Parathyroid adenoma (tissue), 2 donors: ENCODE measurements at regions not wholly inside any gene's neighbourhood (a gene's known extent, or its start where the extent isn't known, plus 50 kb on each side); places are given as distances from the start of the nearest gene placed in this dataset.

Source experiments
- H2AFZ ChIP-seq: fragments of 300-600 bp; sonication (generic); one replicate; pipeline ENCODE4 v1.7.0; 2017; ENCODE audit warnings: antibody characterized with exemption, mild to moderate bottlenecking
- H3K27ac ChIP-seq: fragments of 300-600 bp; sonication (generic); one replicate; pipeline ENCODE4 v1.7.0; 2017
- H3K27me3 ChIP-seq: fragments of 300-600 bp; sonication (generic); one replicate; pipeline ENCODE4 v1.7.0; 2017; ENCODE audit warnings: low read length; ENCODE audit not compliant: control insufficient read depth, insufficient read depth
- H3K36me3 ChIP-seq: fragments of 300-600 bp; sonication (generic); one replicate; pipeline ENCODE4 v1.7.0; 2017; ENCODE audit warnings: low read length; ENCODE audit not compliant: control insufficient read depth, insufficient read depth
- H3K4me1 ChIP-seq: fragments of 300-600 bp; sonication (generic); one replicate; pipeline ENCODE4 v1.7.0; 2017; ENCODE audit warnings: control low read depth
- H3K4me2 ChIP-seq: fragments of 300-600 bp; sonication (generic); one replicate; pipeline ENCODE4 v1.7.0; 2017; ENCODE audit warnings: low read length
- H3K4me3 ChIP-seq: fragments of 300-600 bp; sonication (generic); one replicate; pipeline ENCODE4 v1.7.0; 2017; ENCODE audit warnings: low read depth, low read length
- H3K79me2 ChIP-seq: fragments of 300-600 bp; sonication (generic); one replicate; pipeline ENCODE4 v1.7.0; 2017; ENCODE audit warnings: control low read depth
- H3K9ac ChIP-seq: fragments of 300-600 bp; sonication (generic); one replicate; pipeline ENCODE4 v1.7.0; 2017; ENCODE audit warnings: mild to moderate bottlenecking
- H3K9me3 ChIP-seq: fragments of 300-600 bp; sonication (generic); one replicate; pipeline ENCODE4 v1.7.0; 2017; ENCODE audit warnings: low read length; ENCODE audit not compliant: control insufficient read depth
- TF ChIP-seq, protein P1 (sequence below): fragments of 300-600 bp; sonication (generic); IDR thresholded peaks from one replicate; pipeline ENCODE4 v1.7.0; 2017; ENCODE audit warnings: antibody characterized with exemption, mild to moderate bottlenecking
- donor health status: primary hyperparathyroidism.

DNA sequence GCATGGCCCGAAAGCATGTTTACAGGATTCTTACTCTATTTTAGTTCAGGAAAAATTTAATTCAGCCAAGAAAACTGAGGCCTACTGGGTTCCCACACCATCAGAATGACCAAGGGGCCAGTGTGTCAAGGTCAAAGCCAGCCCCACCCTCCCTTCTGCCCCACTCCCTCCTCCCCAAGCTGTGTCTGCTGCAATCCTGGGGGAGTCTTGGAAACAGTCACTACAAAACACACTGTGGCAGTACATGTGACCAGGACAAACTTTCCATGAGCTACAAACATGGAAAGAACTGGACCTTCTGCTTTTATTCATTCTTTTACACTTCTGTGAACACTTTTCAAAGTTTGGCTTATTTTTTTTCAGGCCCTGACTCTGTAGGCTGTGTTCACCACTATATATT, 1228.8 kb upstream of the TMEM132C start:
- Histone ChIP-seq H3K79me2 (no peaks in the 10 kb centered on the region), H3K4me1 (no peaks in the 10 kb centered on the region), H3K36me3 (no peaks in the 10 kb centered on the region), H3K4me3 (no peak overlapping the region), H3K9me3 (no peaks in the 10 kb centered on the region), H3K4me2 (no peak overlapping the region), H2AFZ (no peak overlapping the region), H3K27me3 (no peaks in the 10 kb centered on the region), H3K9ac (no peak overlapping the region), H3K27ac (no peak overlapping the region)
- TF ChIP-seq, protein P1, sequence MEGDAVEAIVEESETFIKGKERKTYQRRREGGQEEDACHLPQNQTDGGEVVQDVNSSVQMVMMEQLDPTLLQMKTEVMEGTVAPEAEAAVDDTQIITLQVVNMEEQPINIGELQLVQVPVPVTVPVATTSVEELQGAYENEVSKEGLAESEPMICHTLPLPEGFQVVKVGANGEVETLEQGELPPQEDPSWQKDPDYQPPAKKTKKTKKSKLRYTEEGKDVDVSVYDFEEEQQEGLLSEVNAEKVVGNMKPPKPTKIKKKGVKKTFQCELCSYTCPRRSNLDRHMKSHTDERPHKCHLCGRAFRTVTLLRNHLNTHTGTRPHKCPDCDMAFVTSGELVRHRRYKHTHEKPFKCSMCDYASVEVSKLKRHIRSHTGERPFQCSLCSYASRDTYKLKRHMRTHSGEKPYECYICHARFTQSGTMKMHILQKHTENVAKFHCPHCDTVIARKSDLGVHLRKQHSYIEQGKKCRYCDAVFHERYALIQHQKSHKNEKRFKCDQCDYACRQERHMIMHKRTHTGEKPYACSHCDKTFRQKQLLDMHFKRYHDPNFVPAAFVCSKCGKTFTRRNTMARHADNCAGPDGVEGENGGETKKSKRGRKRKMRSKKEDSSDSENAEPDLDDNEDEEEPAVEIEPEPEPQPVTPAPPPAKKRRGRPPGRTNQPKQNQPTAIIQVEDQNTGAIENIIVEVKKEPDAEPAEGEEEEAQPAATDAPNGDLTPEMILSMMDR = no peak

DNA sequence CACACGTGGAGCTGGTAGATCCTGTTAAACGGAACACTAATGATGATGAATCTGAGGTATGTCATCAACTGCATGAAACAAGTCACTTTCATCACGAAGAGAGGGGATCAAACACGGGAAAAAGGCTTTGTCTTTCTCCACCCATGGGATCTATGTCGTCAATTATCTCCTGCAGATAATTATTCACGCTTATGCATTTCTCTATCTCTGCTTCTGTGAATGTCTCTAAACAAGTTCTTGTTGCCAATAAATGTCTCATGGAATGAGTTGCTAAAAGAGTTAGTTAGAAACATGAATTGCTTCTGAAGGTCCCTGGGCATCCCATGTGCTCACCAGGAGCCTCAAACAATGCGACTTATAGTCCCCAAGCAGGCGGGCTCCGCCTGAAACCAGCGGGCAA, 1228.2 kb upstream of the TMEM132C start:
- H3K4me3 ChIP-seq = no peak overlapping the region
- no peaks in the 10 kb centered on the region for H3K36me3 ChIP-seq
- no peaks in the 10 kb centered on the region for H3K4me1 ChIP-seq
- H3K79me2 ChIP-seq = no peaks in the 10 kb centered on the region
- no peak overlapping the region for H3K27ac ChIP-seq
- H2AFZ ChIP-seq = no peak overlapping the region
- H3K9me3 ChIP-seq = no peaks in the 10 kb centered on the region
- H3K27me3 ChIP-seq = no peaks in the 10 kb centered on the region
- TF ChIP-seq, protein P1 = no peak
- H3K9ac ChIP-seq = no peak overlapping the region
- no peak overlapping the region for H3K4me2 ChIP-seq

DNA sequence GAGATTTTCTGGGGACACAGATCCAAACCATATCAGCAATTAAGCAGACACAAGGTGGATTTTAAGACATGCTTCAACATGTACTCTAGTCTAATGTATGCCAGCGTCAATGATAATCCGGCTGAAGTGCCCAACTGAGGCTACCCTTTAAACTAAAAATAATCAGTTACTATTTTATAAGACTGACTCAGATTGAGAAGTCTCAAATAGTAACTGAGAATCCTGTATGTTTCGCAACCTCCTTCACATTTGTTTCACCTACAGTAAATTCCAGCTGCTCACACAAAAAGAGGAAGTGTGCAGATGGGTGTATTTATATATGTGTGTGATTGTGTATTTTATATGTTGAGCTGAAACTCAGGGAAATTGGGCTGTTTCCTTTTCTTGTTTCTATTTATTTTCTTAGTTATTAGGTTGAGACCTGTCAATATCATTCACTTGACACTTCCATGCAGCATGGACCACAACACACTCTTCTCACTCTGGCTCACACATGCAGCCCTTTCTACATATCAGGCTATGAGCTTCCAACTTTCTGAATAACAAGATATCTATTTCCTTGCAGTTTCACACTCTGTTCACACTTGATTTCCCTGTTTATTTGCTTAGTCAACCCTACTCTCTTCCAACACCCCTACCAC, 1224.9 kb upstream of the TMEM132C start:
- no peak overlapping the region for H3K4me2 ChIP-seq
- H3K27me3 ChIP-seq = no peaks in the 10 kb centered on the region
- H3K79me2 ChIP-seq = no peaks in the 10 kb centered on the region
- TF ChIP-seq, protein P1 = no peak
- H2AFZ ChIP-seq = no peak overlapping the region
- no peaks in the 10 kb centered on the region for H3K4me1 ChIP-seq
- H3K9me3 ChIP-seq = no peaks in the 10 kb centered on the region
- H3K9ac ChIP-seq = no peak overlapping the region
- H3K36me3 ChIP-seq = no peaks in the 10 kb centered on the region
- H3K27ac ChIP-seq = no peak overlapping the region
- H3K4me3 ChIP-seq = no peak overlapping the region

DNA sequence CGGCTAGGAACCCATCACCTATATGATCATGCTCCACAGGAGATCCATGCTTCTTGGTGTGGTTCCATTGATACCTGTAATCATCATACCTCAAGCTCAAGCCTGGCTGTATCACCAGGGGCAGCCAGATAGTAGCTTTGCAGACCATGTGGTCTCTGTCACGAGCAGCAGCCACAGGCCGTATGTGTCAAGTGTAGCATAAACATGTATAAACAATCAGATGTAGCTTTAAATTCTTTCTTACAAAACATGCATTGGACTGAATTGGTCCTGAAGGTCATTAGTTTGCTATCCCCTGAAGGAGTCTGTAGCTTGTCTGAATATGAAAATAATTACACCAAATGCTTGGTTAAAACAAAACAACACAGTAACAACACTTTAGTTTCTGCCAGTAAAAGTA, 1223.2 kb upstream of the TMEM132C start:
- Histone ChIP-seq H3K36me3 (no peaks in the 10 kb centered on the region), H3K9me3 (no peaks in the 10 kb centered on the region), H3K4me3 (no peak overlapping the region), H3K4me1 (no peaks in the 10 kb centered on the region), H3K79me2 (no peaks in the 10 kb centered on the region), H2AFZ (no peak overlapping the region), H3K27me3 (no peaks in the 10 kb centered on the region), H3K27ac (no peak overlapping the region), H3K9ac (no peak overlapping the region), H3K4me2 (no peak overlapping the region)
- TF ChIP-seq, protein P1 = no peak

DNA sequence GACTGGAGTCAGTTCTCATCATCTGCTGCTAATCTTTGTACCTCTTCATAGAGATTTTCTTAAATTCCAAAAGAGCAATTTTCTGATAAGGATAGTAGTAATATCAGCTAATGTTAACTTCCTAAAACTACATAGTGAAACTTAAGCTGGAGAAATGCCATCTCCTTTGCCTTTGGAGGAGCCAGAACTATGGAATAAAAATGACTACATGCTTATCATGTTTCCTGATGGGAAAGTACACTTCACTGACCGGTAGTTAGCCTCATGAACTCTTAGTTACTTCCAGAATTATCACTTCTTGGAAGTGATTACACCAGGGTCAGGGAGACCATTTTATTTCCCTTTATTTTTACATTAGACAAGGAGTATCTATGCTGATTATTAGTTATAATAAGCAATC, 1222.1 kb upstream of the TMEM132C start:
- Histone ChIP-seq H3K79me2 (no peaks in the 10 kb centered on the region), H3K36me3 (no peaks in the 10 kb centered on the region), H3K9ac (no peak overlapping the region), H3K4me3 (no peak overlapping the region), H2AFZ (no peak overlapping the region), H3K4me1 (no peaks in the 10 kb centered on the region), H3K9me3 (no peaks in the 10 kb centered on the region), H3K27me3 (no peaks in the 10 kb centered on the region), H3K27ac (no peak overlapping the region), H3K4me2 (no peak overlapping the region)
- TF ChIP-seq, protein P1 = no peak
